Stimulated activated CD4-positive, alpha-beta T cell treated with anti-CD3 and anti-CD28 coated beads, Interleukin-1b, Interleukin-23, amount 100 ng/mL, for 24 hours (primary cell): ENCODE measurements at regions not wholly inside any gene's neighbourhood (a gene's known extent, or its start where the extent isn't known, plus 50 kb on each side); places are given as distances from the start of the nearest gene placed in this dataset.

Experiments
- DNase-seq, 4 experiments: peaks; one replicate each; pipeline ENCODE4 v3.0.0-alpha.2; 2020; ENCODE audit warnings: low read depth in 4 of 4, low spot score in 1 of 4

- no peak for DNase-seq
These were observed 206.8 kb upstream of the SALL1 start for GRCh38 chr16:51357839-51358238.

GRCh38 chr16:51355875-51356274 lies 204.8 kb upstream of the SALL1 start:
- DNase-seq, result no peak

- no peak for DNase-seq
These were observed 204.1 kb upstream of the SALL1 start for GRCh38 chr16:51355195-51355594.

- DNase-seq, result no peak
These were observed 202.0 kb upstream of the SALL1 start for GRCh38 chr16:51353055-51353454.

GRCh38 chr16:51349626-51350025 lies 198.6 kb upstream of the SALL1 start:
- DNase-seq, result no peak

- DNase-seq, result no peak
These were observed 192.3 kb upstream of the SALL1 start for GRCh38 chr16:51343411-51343810.

GRCh38 chr16:51341204-51341603 lies 190.1 kb upstream of the SALL1 start:
- DNase-seq, result no peak

- DNase-seq, result no peak
These were observed 186.6 kb upstream of the SALL1 start for GRCh38 chr16:51337662-51338061.

GRCh38 chr16:51328733-51329132 lies 177.7 kb upstream of the SALL1 start:
- no peak for DNase-seq

GRCh38 chr16:51327001-51327400 lies 175.9 kb upstream of the SALL1 start:
- DNase-seq, result no peak

GRCh38 chr16:51326131-51326856 lies 175.2 kb upstream of the SALL1 start:
- no peak for DNase-seq

GRCh38 chr16:51321251-51321650 lies 170.2 kb upstream of the SALL1 start:
- DNase-seq, result no peak

GRCh38 chr16:51317575-51317974 lies 166.5 kb upstream of the SALL1 start:
- no peak for DNase-seq

GRCh38 chr16:51313198-51313597 lies 162.1 kb upstream of the SALL1 start:
- DNase-seq, result no peak

- DNase-seq, result no peak
These were observed 161.5 kb upstream of the SALL1 start for GRCh38 chr16:51312363-51313150.

- DNase-seq, result no peak
These were observed 159.1 kb upstream of the SALL1 start for GRCh38 chr16:51310159-51310558.

GRCh38 chr16:51306886-51307595 lies 156.0 kb upstream of the SALL1 start:
- DNase-seq, result no peak

GRCh38 chr16:51306116-51306515 lies 155.0 kb upstream of the SALL1 start:
- DNase-seq, result no peak

GRCh38 chr16:51305337-51305736 lies 154.3 kb upstream of the SALL1 start:
- DNase-seq, result no peak

- no peak for DNase-seq
These were observed 151.0 kb upstream of the SALL1 start for GRCh38 chr16:51302042-51302441.

GRCh38 chr16:51298800-51299199 lies 147.7 kb upstream of the SALL1 start:
- no peak for DNase-seq
